ENCODE measurements at regions not wholly inside any gene's neighbourhood (a gene's known extent, or its start where the extent isn't known, plus 50 kb on each side); places are given as distances from the start of the nearest gene placed in this dataset.

DNA sequence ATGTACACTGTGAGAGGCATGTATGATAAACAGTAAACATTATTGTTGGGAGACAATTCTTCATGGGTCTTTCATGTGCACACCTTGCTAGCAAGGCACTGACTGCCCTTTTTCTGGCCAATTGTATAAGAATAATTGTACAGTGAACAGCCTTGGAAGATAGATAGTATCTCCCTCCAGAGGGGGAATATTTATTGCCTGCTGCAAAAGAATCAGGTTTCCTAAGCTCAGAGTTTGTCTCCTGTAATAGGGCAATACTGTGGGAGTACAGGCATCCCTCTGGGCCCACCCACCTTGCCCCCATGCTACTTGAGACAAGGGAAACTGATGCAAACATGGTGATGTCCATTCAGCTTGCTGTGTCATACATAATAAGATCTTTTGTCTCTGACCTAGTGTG is 442.2 kb downstream of the HDGFL1 start:
- H3K9me3 ChIP-seq, result no peaks in the 10 kb centered on the region
- no peak overlapping the region for H3K4me3 ChIP-seq
- intact Hi-C loops (cut with DNase I), result no loop called here
- no peaks in the 10 kb centered on the region for H3K36me3 ChIP-seq
- H3K27ac ChIP-seq (replicated peaks in 1 of 4), result no peak overlapping the region
- no peaks in the 10 kb centered on the region for H3K27me3 ChIP-seq
- TF ChIP-seq, protein P1, sequence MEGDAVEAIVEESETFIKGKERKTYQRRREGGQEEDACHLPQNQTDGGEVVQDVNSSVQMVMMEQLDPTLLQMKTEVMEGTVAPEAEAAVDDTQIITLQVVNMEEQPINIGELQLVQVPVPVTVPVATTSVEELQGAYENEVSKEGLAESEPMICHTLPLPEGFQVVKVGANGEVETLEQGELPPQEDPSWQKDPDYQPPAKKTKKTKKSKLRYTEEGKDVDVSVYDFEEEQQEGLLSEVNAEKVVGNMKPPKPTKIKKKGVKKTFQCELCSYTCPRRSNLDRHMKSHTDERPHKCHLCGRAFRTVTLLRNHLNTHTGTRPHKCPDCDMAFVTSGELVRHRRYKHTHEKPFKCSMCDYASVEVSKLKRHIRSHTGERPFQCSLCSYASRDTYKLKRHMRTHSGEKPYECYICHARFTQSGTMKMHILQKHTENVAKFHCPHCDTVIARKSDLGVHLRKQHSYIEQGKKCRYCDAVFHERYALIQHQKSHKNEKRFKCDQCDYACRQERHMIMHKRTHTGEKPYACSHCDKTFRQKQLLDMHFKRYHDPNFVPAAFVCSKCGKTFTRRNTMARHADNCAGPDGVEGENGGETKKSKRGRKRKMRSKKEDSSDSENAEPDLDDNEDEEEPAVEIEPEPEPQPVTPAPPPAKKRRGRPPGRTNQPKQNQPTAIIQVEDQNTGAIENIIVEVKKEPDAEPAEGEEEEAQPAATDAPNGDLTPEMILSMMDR (IDR thresholded peaks at IDR 0.05), result no peak
- no peaks in the 10 kb centered on the region for H3K4me1 ChIP-seq
- no peak for DNase-seq (ENCODE audit: extremely low spot score)

DNA sequence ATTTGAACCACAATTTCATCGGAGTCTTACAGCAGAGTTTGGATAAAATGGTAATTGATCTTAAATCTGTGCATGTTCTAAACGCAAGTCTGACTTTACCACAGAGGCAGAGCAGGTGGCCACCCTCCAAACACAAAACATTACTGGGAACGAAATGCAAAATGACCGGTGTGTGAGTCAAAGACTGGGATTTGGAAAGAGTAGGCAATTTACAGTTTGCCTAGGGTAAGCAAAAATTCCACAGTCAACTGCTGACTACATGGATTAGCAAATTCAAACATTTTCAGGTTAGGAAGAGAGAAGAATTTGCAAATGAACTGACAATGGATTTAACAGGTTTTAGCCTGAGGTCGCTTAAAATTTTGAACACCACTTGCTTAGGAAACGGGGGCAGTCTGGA is 444.4 kb downstream of the HDGFL1 start:
- Histone ChIP-seq H3K27me3 (no peaks in the 10 kb centered on the region), H3K4me3 (no peak overlapping the region), H3K4me1 (no peaks in the 10 kb centered on the region), H3K27ac (replicated peaks in 1 of 4) (no peak overlapping the region), H3K9me3 (no peaks in the 10 kb centered on the region), H3K36me3 (no peaks in the 10 kb centered on the region)
- intact Hi-C loops (cut with DNase I), result no loop called here
- TF ChIP-seq POLR2A (IDR thresholded peaks at IDR 0.05; ENCODE audit: low read depth), result no peak
- no peak for TF ChIP-seq POLR2AphosphoS5 (IDR thresholded peaks at IDR 0.05)
- TF ChIP-seq, protein P1 (IDR thresholded peaks at IDR 0.05), result no peak
- TF ChIP-seq EP300 (IDR thresholded peaks at IDR 0.05), result no peak
- no peak for DNase-seq (ENCODE audit: extremely low spot score)
- WGBS, result 53% methylated on average over 6 of the region's 6 CpGs

DNA sequence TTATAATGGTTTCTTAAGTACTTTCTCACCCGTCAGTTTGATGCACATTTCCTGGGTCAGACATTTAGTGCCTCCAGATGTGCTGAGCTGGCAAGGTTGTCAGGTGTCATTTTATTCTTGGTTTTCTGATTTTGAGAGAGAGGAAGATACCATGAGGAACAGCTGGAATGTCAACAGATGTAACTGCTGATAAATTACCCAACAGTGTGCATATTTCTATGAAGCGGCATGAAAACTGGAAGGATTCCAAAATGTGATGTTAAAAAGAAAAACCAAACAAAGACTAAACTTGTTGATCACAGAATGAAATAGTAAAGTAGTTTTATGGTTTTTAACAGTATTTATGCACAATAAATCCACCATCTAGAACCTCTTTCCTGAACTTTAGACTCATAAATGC is 447.3 kb downstream of the HDGFL1 start:
- H3K4me3 ChIP-seq, result no peak overlapping the region
- H3K27me3 ChIP-seq, result no peaks in the 10 kb centered on the region
- no peaks in the 10 kb centered on the region for H3K36me3 ChIP-seq
- H3K27ac ChIP-seq (replicated peaks in 1 of 4), result no peak overlapping the region
- DNase-seq (ENCODE audit: extremely low spot score), result no peak
- TF ChIP-seq POLR2AphosphoS5 (IDR thresholded peaks at IDR 0.05), result no peak
- TF ChIP-seq POLR2A (IDR thresholded peaks at IDR 0.05; ENCODE audit: low read depth), result no peak
- TF ChIP-seq EP300 (IDR thresholded peaks at IDR 0.05), result no peak
- TF ChIP-seq, protein P1 (IDR thresholded peaks at IDR 0.05), result no peak
- H3K4me1 ChIP-seq, result no peaks in the 10 kb centered on the region
- H3K9me3 ChIP-seq, result no peaks in the 10 kb centered on the region
- WGBS, result 56% methylated on average over 2 of the region's 2 CpGs
- intact Hi-C loops (cut with DNase I), result no loop called here

DNA sequence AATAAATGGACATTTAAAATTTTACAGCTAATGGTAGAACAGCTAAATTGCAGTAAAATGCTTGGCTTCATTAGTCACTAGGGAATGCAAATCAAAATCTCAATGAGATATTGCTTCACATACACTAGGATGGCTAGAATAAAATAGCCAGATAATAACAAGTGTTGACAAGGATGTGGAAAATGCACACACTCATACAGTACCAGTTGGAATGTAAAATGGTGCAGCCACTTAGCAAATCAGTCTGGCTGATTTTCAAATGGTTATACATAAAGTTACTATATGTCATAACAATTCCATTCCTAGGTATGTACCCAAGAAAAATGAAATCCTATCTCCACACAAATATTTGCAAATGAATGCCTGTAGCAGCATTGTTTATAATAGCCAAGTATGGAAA is 452.1 kb downstream of the HDGFL1 start:
- TF ChIP-seq EP300 (IDR thresholded peaks at IDR 0.05) (no peak), POLR2A (IDR thresholded peaks at IDR 0.05; ENCODE audit: low read depth) (no peak), POLR2AphosphoS5 (IDR thresholded peaks at IDR 0.05) (no peak)
- TF ChIP-seq, protein P1 (IDR thresholded peaks at IDR 0.05), result no peak
- Histone ChIP-seq H3K9me3 (no peaks in the 10 kb centered on the region), H3K27ac (replicated peaks in 1 of 4) (no peak overlapping the region), H3K4me3 (no peak overlapping the region), H3K36me3 (no peaks in the 10 kb centered on the region), H3K27me3 (no peaks in the 10 kb centered on the region), H3K4me1 (no peaks in the 10 kb centered on the region)
- no peak for DNase-seq (ENCODE audit: extremely low spot score)
- intact Hi-C loops (cut with DNase I), result no loop called here

DNA sequence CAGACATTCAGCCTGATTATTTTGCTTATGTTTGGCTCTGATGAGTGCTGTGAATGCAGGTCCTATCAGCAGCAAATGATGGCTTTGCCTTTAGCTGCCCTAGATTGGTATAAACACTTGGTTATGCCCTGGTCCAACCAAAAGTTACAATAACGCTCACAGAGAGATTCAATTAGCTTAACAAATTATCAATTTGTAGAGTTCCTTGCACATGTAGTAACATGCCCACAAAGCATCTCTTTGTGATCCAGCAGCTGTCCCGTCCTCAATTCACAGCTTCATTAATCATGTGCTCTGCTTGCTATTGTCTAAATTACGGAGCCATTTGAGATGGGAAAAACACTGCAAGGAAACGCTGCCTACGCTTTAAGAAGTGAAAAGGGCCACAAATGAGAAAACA is 457.9 kb downstream of the HDGFL1 start:
- Histone ChIP-seq H3K36me3 (no peaks in the 10 kb centered on the region), H3K9me3 (no peaks in the 10 kb centered on the region), H3K27ac (replicated peaks in 1 of 4) (no peak overlapping the region), H3K4me1 (no peaks in the 10 kb centered on the region), H3K27me3 (no peaks in the 10 kb centered on the region), H3K4me3 (no peak overlapping the region)
- no peak for DNase-seq (ENCODE audit: extremely low spot score)
- TF ChIP-seq EP300 (IDR thresholded peaks at IDR 0.05) (no peak), POLR2AphosphoS5 (IDR thresholded peaks at IDR 0.05) (no peak), POLR2A (IDR thresholded peaks at IDR 0.05; ENCODE audit: low read depth) (no peak)
- TF ChIP-seq, protein P1 (IDR thresholded peaks at IDR 0.05), result no peak
- intact Hi-C loops (cut with DNase I), result no loop called here
- WGBS, result 68% methylated on average over 5 of the region's 5 CpGs

Measured in esophagus muscularis mucosa (tissue), 4 donors.